ENCODE measurements at regions not wholly inside any gene's neighbourhood (a gene's known extent, or its start where the extent isn't known, plus 50 kb on each side); places are given as distances from the start of the nearest gene placed in this dataset.
"Not testable (repeated sequence)": the region's sequence is repeated elsewhere in the genome, so short reads cannot be mapped to it uniquely, and the experiment has no call there.

GRCh38 chr13:59319276-59319675, 844.5 kb downstream of the DIAPH3 start:
- Histone ChIP-seq H3F3A (replicated peaks; ENCODE audit: insufficient read depth) (no peaks in the 10 kb centered on the region), H3K4me2 (no peak overlapping the region), H3K9ac (no peak overlapping the region), H3K4me3 (ENCODE audit: low read depth in 2 of 2, low read length in 1 of 2) (no peak overlapping the region), H3K4me1 (ENCODE audit: control insufficient read depth in 1 of 2, insufficient read depth in 2 of 2, low read depth in 1 of 2, low read length in 1 of 2) (peaks cover 0 to 4% of the 10 kb centered on the region in 2 experiments; a peak in 3 of 4 replicates), H3K9me2 (no peaks in the 10 kb centered on the region), H3K79me2 (ENCODE audit: insufficient read depth) (no peaks in the 10 kb centered on the region), H3K27me3 (ENCODE audit: insufficient read depth) (no peaks in the 10 kb centered on the region), H3K27ac (ENCODE audit: low read depth in 2 of 2, low read length in 1 of 2) (peak overlapping the region in 1 of 2 experiments; percentile 28; a peak in 1 of 4 replicates), H3K9me3 (no peaks in the 10 kb centered on the region), H2AFZ (ENCODE audit: low read depth) (no peak overlapping the region), H3K36me3 (replicated peaks in 1 of 2; ENCODE audit: control insufficient read depth in 1 of 2, insufficient read depth in 2 of 2, low read length in 1 of 2) (no peaks in the 10 kb centered on the region), H4K20me1 (ENCODE audit: insufficient read depth) (no peaks in the 10 kb centered on the region)
- WGBS (ENCODE audit: low lambda C conversion rate): 71% methylated on average over 3 of the region's 3 CpGs
- no peak for DNase-seq
- TF ChIP-seq TAF1 (IDR thresholded peaks at IDR 0.05; ENCODE audit: borderline replicate concordance, low read depth, low read length) (no peak), CTCF (IDR thresholded peaks at IDR 0.05) (no peak), JUND (IDR thresholded peaks at IDR 0.05) (no peak), RFX5 (IDR thresholded peaks at IDR 0.05; ENCODE audit: low read length) (no peak), RXRA (IDR thresholded peaks at IDR 0.05; ENCODE audit: borderline replicate concordance, low read depth) (no peak), SIN3A (IDR thresholded peaks at IDR 0.05; ENCODE audit: borderline replicate concordance, low read depth, low read length) (no peak), EP300 (IDR thresholded peaks at IDR 0.05; ENCODE audit: borderline replicate concordance in 1 of 2, low read depth in 1 of 2, low read length in 1 of 2) (no peak), USF2 (IDR thresholded peaks at IDR 0.05; ENCODE audit: borderline replicate concordance, low read depth, low read length) (no peak), TCF12 (IDR thresholded peaks at IDR 0.05) (no peak)
- ChIA-PET POLR2A (no interaction called here), CTCF (interaction anchor here (1.0 to 3.2 kb wide), 13 partner anchors 10 to 1695 kb away, joined by 3 to 21 read pairs (median 4); no protein-coding TSS in a partner anchor)

GRCh38 chr13:59320021-59320420, 843.7 kb downstream of the DIAPH3 start:
- DNase-seq: no peak
- WGBS (ENCODE audit: low lambda C conversion rate): 31% methylated on average over 2 of the region's 2 CpGs
- Histone ChIP-seq H3K36me3 (replicated peaks in 1 of 2; ENCODE audit: control insufficient read depth in 1 of 2, insufficient read depth in 2 of 2, low read length in 1 of 2) (no peaks in the 10 kb centered on the region), H3K27ac (ENCODE audit: low read depth in 2 of 2, low read length in 1 of 2) (peak overlapping the region in 1 of 2 experiments; percentile 22; a peak in 1 of 4 replicates), H2AFZ (ENCODE audit: low read depth) (no peak overlapping the region), H3K4me2 (no peak overlapping the region), H4K20me1 (ENCODE audit: insufficient read depth) (no peaks in the 10 kb centered on the region), H3K9me3 (no peaks in the 10 kb centered on the region), H3K27me3 (ENCODE audit: insufficient read depth) (no peaks in the 10 kb centered on the region), H3K9me2 (no peaks in the 10 kb centered on the region), H3K79me2 (ENCODE audit: insufficient read depth) (no peaks in the 10 kb centered on the region), H3F3A (replicated peaks; ENCODE audit: insufficient read depth) (no peaks in the 10 kb centered on the region), H3K4me3 (ENCODE audit: low read depth in 2 of 2, low read length in 1 of 2) (no peak overlapping the region), H3K4me1 (ENCODE audit: control insufficient read depth in 1 of 2, insufficient read depth in 2 of 2, low read depth in 1 of 2, low read length in 1 of 2) (peaks cover 0 to 4% of the 10 kb centered on the region in 2 experiments; a peak in 3 of 4 replicates), H3K9ac (no peak overlapping the region)
- ChIA-PET POLR2A (no interaction called here), CTCF (interaction anchor here (1.9 kb wide), 1 partner anchor 9 kb away, joined by 4 read pairs; no protein-coding TSS in a partner anchor)
- TF ChIP-seq CTCF (IDR thresholded peaks at IDR 0.05) (no peak), NFIC (IDR thresholded peaks at IDR 0.05; ENCODE audit: borderline replicate concordance) (no peak), USF2 (IDR thresholded peaks at IDR 0.05; ENCODE audit: borderline replicate concordance, low read depth, low read length) (no peak), GABPA (IDR thresholded peaks at IDR 0.05; ENCODE audit: low read depth) (no peak), MXI1 (IDR thresholded peaks at IDR 0.05; ENCODE audit: low read depth, low read length) (no peak), SIN3A (IDR thresholded peaks at IDR 0.05; ENCODE audit: borderline replicate concordance, low read depth, low read length) (no peak)

GRCh38 chr13:59324401-59324800, 839.3 kb downstream of the DIAPH3 start:
- DNase-seq; CTCF ChIA-PET; H3K36me3 ChIP-seq (replicated peaks in 1 of 2; ENCODE audit: control insufficient read depth in 1 of 2, insufficient read depth in 2 of 2, low read length in 1 of 2); H3K4me3 ChIP-seq (ENCODE audit: low read depth in 2 of 2, low read length in 1 of 2); H3K4me2 ChIP-seq; H3K27ac ChIP-seq (ENCODE audit: low read depth in 2 of 2, low read length in 1 of 2); POLR2A ChIA-PET; H3K9me3 ChIP-seq; H3F3A ChIP-seq (replicated peaks; ENCODE audit: insufficient read depth); H3K9ac ChIP-seq; H4K20me1 ChIP-seq (ENCODE audit: insufficient read depth); H2AFZ ChIP-seq (ENCODE audit: low read depth); H3K27me3 ChIP-seq (ENCODE audit: insufficient read depth); H3K4me1 ChIP-seq (ENCODE audit: control insufficient read depth in 1 of 2, insufficient read depth in 2 of 2, low read depth in 1 of 2, low read length in 1 of 2); H3K79me2 ChIP-seq (ENCODE audit: insufficient read depth); H3K9me2 ChIP-seq: not testable (repeated sequence)
- WGBS (ENCODE audit: low lambda C conversion rate): 90% methylated on average over 4 of the region's 4 CpGs
